KMS-11 (cell line): ENCODE measurements at regions not wholly inside any gene's neighbourhood (a gene's known extent, or its start where the extent isn't known, plus 50 kb on each side); places are given as distances from the start of the nearest gene placed in this dataset.

Experiments used
- H2AFZ ChIP-seq: fragments of 200-600 bp; sonication (generic); 2 replicates; pipeline ENCODE4 v1.6.1; 2016; ENCODE audit warnings: antibody characterized with exemption, mixed run types, low read depth
- H3K27ac ChIP-seq: fragments of 200-600 bp; sonication (generic); 2 replicates; pipeline ENCODE4 v1.6.1; 2016; ENCODE audit warnings: mild to moderate bottlenecking, mixed run types
- H3K27me3 ChIP-seq: fragments of 200-600 bp; sonication (generic); 2 replicates; pipeline ENCODE4 v1.6.1; 2017; ENCODE audit warnings: mild to moderate bottlenecking, low read depth, mixed run types, moderate library complexity; ENCODE audit not compliant: insufficient read depth
- H3K36me3 ChIP-seq: fragments of 200-600 bp; sonication (generic); 2 replicates; pipeline ENCODE4 v1.6.1; 2017; ENCODE audit warnings: mild to moderate bottlenecking, mixed run types; ENCODE audit not compliant: insufficient read depth
- H3K4me1 ChIP-seq: fragments of 200-600 bp; sonication (generic); 2 replicates; pipeline ENCODE4 v1.6.1; 2016; ENCODE audit warnings: mild to moderate bottlenecking, low read depth, mixed run types; ENCODE audit not compliant: poor library complexity, severe bottlenecking
- H3K4me2 ChIP-seq: fragments of 200-600 bp; sonication (generic); 2 replicates; pipeline ENCODE4 v1.7.0; 2016; ENCODE audit warnings: mild to moderate bottlenecking, mixed run types
- H3K4me3 ChIP-seq: fragments of 200-600 bp; sonication (generic); IDR thresholded peaks from 2 replicates; pipeline ENCODE4 v1.6.1; 2017; ENCODE audit warnings: low read depth, low read length, mixed read lengths; ENCODE audit not compliant: insufficient read depth
- H3K79me2 ChIP-seq: fragments of 200-600 bp; sonication (generic); 2 replicates; pipeline ENCODE4 v1.6.1; 2016; ENCODE audit warnings: low read depth, mixed run types; ENCODE audit not compliant: insufficient read depth
- H3K9ac ChIP-seq: fragments of 200-600 bp; sonication (generic); 2 replicates; pipeline ENCODE4 v1.6.1; 2016; ENCODE audit warnings: mild to moderate bottlenecking, mixed run types
- H4K20me1 ChIP-seq: fragments of 200-600 bp; sonication (generic); 2 replicates; pipeline ENCODE4 v1.6.1; 2016; ENCODE audit warnings: mild to moderate bottlenecking, mixed run types; ENCODE audit not compliant: insufficient read depth
- CTCF ChIP-seq: fragments of 200-600 bp; sonication (generic); conservative IDR thresholded peaks from 2 replicates; pipeline ENCODE4 v1.6.1; 2017; ENCODE audit warnings: low read depth, mild to moderate bottlenecking, antibody characterized with exemption, low read length, moderate library complexity, mixed read lengths

GRCh38 chr15:72888811-72889210, 105.3 kb upstream of the ADPGK start:
- Histone ChIP-seq H3K4me2 (no peak overlapping the region), H3K4me1 (no peaks in the 10 kb centered on the region), H3K36me3 (no peaks in the 10 kb centered on the region), H4K20me1 (no peaks in the 10 kb centered on the region), H3K9ac (no peak overlapping the region), H3K79me2 (no peaks in the 10 kb centered on the region), H3K27me3 (no peaks in the 10 kb centered on the region), H3K4me3 (no peak overlapping the region), H2AFZ (no peak overlapping the region), H3K27ac (no peak overlapping the region)
- TF ChIP-seq CTCF, result no peak

GRCh38 chr15:72888211-72888610, 104.7 kb upstream of the ADPGK start:
- Histone ChIP-seq H2AFZ (no peak overlapping the region), H3K4me3 (no peak overlapping the region), H3K4me2 (no peak overlapping the region), H3K79me2 (no peaks in the 10 kb centered on the region), H3K36me3 (no peaks in the 10 kb centered on the region), H3K9ac (no peak overlapping the region), H3K27me3 (no peaks in the 10 kb centered on the region), H3K4me1 (no peaks in the 10 kb centered on the region), H4K20me1 (no peaks in the 10 kb centered on the region), H3K27ac (no peak overlapping the region)
- TF ChIP-seq CTCF, result no peak

GRCh38 chr15:72887376-72887775, 103.8 kb upstream of the ADPGK start:
- no peak overlapping the region for H2AFZ ChIP-seq
- no peaks in the 10 kb centered on the region for H3K36me3 ChIP-seq
- no peaks in the 10 kb centered on the region for H4K20me1 ChIP-seq
- no peak overlapping the region for H3K4me3 ChIP-seq
- H3K79me2 ChIP-seq, result no peaks in the 10 kb centered on the region
- TF ChIP-seq CTCF, result no peak
- H3K4me2 ChIP-seq, result no peak overlapping the region
- H3K4me1 ChIP-seq, result no peaks in the 10 kb centered on the region
- no peak overlapping the region for H3K27ac ChIP-seq
- H3K27me3 ChIP-seq, result no peaks in the 10 kb centered on the region
- H3K9ac ChIP-seq, result no peak overlapping the region

- no peak overlapping the region for H3K4me2 ChIP-seq
- H3K9ac ChIP-seq, result no peak overlapping the region
- H3K27me3 ChIP-seq, result no peaks in the 10 kb centered on the region
- no peak for TF ChIP-seq CTCF
- no peaks in the 10 kb centered on the region for H3K4me1 ChIP-seq
- no peak overlapping the region for H2AFZ ChIP-seq
- H3K79me2 ChIP-seq, result no peaks in the 10 kb centered on the region
- H3K36me3 ChIP-seq, result no peaks in the 10 kb centered on the region
- no peaks in the 10 kb centered on the region for H4K20me1 ChIP-seq
- H3K27ac ChIP-seq, result no peak overlapping the region
- H3K4me3 ChIP-seq, result no peak overlapping the region
These were observed 100.8 kb upstream of the ADPGK start for GRCh38 chr15:72884311-72884710.
